Effector CD4-positive, alpha-beta T cell (primary cell): ENCODE measurements at regions not wholly inside any gene's neighbourhood (a gene's known extent, or its start where the extent isn't known, plus 50 kb on each side); places are given as distances from the start of the nearest gene placed in this dataset.
"Not testable (repeated sequence)": the region's sequence is repeated elsewhere in the genome, so short reads cannot be mapped to it uniquely, and the experiment has no call there.

Experiments used
- DNase-seq: peaks from one replicate; pipeline ENCODE4 v3.0.0-alpha.2; 2020

GRCh38 chr3:25957026-25957425 lies 167.1 kb downstream of the OXSM start:
- no peak for DNase-seq

GRCh38 chr3:25960776-25961175 lies 170.9 kb downstream of the OXSM start:
- DNase-seq = no peak

- no peak for DNase-seq
These were observed 172.4 kb downstream of the OXSM start for GRCh38 chr3:25962255-25962654.

GRCh38 chr3:25964141-25964540 lies 174.3 kb downstream of the OXSM start:
- no peak for DNase-seq

DNA sequence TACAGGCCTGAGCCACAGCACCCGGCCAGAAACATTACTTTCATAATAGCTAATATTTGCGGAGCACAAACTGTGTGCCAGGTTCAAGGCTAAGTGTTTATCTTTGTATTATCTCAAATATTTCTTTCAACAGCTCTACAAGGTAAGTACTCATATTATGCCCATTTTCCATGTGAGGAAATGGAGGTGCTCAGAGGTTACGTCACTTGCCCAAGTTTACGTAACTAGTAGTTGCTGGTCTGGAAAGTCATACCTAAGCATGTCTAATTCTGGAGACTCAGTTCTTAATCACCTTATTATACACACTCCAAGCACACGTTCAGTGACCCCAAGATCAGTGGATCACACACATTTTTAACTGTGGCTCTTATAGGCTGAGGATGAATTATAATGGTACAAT lies 177.5 kb downstream of the OXSM start:
- no peak for DNase-seq

DNA sequence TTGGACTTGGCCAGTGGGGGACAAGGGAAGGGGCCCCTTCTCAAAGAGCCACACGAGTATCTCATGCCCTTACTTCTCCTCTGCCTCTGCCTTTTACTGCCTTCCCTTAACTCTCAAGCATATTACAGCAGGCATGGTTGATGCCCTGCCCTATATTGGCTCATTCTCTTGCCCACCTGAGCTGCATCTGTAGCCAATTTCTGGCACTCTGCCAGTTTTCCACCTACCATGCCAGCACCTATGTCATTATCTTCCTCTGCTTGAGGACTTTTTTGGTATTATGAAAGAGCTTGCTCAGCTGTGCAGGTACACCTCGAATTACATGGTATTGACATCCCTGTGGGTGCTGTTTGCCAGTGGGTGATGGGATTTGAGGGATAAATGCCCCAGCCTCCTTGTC lies 181.8 kb downstream of the OXSM start:
- no peak for DNase-seq

GRCh38 chr3:25973122-25973521 lies 183.2 kb downstream of the OXSM start:
- no peak for DNase-seq

DNA sequence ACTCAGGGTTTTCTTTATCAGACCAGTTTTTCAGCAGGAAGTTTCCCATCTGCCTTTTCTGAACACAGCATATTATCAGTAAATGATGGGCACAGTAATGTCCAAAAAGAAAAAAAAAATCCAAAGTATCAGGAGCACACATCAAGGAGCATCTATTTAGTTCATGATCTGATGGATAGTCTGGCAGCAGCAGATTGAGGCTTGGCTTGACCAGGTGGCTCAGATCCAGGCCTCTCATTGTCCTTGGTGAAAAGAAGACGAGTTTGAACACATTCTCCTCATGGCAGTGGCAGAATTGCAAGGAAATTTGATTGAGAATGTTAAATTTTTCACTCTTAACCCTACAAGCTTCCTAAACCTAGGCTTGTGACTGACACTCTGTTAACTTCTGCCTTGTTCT lies 192.9 kb downstream of the OXSM start:
- no peak for DNase-seq

GRCh38 chr3:25985621-25986020 lies 195.7 kb downstream of the OXSM start:
- no peak for DNase-seq

GRCh38 chr3:25992606-25993005 lies 202.7 kb downstream of the OXSM start:
- no peak for DNase-seq

GRCh38 chr3:26004172-26004571 lies 214.3 kb downstream of the OXSM start:
- DNase-seq = no peak

DNA sequence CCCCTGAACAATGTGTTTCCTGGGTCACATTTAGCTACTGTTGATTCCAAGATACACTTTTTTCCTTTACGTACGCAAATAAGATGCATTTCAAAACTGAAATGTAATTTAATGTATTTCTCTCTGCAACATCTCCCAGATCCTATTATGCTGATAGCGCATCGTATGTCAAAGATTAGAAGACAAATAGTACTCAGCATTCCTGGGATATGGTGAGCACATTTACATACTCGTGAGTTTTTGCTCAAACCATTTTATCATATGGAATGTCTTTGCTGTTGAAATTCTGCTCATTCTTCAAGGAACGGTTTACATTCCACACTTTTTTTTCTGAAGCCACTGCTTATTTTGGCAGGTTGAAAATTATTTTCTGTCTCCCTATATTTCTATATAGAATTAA lies 221.4 kb downstream of the OXSM start:
- no peak for DNase-seq

GRCh38 chr3:26012241-26012745 lies 222.4 kb downstream of the OXSM start:
- no peak for DNase-seq

DNA sequence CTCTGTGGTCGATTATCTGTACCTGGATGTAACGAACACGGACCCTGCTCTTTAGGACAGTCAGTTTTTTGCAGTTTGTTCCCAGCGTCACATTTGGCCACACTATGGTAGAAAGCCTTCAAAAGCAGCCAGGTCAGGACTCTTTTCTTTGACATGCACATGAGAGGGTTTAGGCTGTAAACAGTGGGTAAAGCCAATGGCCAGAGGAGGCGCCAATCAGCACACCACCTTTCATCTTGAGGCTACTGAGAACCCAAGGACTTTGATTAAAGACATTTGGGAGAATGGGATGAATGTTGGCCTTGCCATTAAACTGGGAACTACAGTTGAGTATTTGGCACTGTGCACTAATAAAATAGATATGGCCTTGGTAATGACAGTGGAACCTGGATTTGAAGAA lies 225.9 kb downstream of the OXSM start:
- no peak for DNase-seq

DNA sequence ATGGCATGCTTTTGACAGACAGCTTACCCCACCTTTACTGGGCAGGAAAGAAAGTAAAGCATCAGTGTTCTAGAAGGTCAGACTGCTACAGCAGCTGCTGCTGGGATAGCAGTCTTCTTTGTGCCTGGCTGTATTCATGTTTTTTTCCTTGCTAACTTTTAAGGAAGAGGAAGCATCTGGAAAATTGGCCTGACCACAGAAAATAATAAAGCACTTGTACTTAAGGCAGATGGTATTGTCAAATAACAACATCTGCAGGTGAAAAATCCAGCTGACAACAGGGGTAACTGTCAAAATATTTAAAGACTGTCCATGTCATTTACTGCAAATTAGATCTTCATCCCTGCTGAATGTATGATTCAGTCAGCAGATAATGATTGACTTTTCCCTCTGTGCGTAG lies 229.0 kb downstream of the OXSM start:
- no peak for DNase-seq

- not testable (repeated sequence) for DNase-seq
These were observed 234.3 kb downstream of the OXSM start for GRCh38 chr3:26024206-26024605.

DNA sequence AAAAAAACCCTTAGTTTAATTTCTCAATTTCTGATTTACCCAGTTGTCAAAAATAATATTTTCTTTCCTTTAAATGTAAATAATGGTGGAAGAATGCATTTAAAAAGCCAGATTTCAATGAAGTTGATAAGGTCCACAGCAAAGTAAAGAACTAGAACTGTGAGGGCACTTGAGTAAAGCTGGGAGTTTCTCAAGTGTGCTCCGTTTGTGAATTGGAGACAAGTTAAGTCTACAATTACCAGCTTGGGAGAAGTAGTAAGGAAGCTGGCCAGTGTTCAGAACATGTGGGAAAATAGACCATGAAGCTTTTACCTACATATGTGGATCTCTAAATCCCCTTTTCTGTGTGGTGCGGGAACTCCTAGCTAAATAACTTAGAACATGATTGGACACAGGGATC lies 239.4 kb downstream of the OXSM start:
- DNase-seq = no peak

DNA sequence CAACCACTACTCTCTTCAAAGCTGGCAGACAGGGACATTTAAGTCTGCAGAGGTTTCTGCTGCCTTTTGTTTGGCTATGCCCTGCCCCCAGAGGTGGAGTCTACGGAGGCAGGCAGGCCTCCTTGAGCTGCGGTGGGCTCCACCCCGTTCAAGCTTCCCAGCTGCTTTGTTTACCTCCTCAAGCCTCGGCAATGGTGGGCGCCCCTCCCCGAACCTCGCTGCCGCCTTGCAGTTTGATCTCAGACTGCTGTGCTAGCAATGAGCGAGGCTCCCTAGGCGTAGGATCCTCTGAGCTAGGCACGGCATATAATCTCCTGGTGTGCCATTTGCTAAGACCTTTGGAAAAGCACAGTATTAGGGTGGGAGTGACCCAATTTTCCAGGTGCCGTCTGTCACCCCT lies 252.2 kb downstream of the OXSM start:
- DNase-seq = not testable (repeated sequence)

- no peak for DNase-seq
These were observed 260.1 kb downstream of the OXSM start for GRCh38 chr3:26049951-26050350.

GRCh38 chr3:26050776-26051175 lies 260.9 kb downstream of the OXSM start:
- no peak for DNase-seq

GRCh38 chr3:26058901-26059321 lies 269.0 kb downstream of the OXSM start:
- no peak for DNase-seq

- no peak for DNase-seq
These were observed 272.1 kb downstream of the OXSM start for GRCh38 chr3:26061947-26062346.

DNA sequence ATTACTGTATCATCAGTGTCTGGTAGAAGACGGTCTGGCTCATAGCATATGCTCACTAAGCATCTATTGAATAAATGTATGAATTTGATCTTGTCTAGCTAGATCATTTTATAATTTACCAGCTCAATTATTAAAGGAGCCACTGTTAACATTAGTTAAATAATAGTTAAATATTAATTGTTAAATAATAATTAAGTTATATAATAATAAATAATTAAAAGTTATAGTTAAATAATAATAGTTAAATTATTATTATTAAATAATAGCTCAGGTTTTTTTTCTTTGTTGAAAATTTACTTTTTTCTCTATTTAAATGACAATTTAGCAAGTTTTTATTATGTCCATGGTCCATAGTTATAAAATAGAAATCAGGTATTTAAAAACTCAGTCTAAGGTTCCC lies 274.4 kb downstream of the OXSM start:
- no peak for DNase-seq

- no peak for DNase-seq
These were observed 279.0 kb downstream of the OXSM start for GRCh38 chr3:26068890-26069289.

DNA sequence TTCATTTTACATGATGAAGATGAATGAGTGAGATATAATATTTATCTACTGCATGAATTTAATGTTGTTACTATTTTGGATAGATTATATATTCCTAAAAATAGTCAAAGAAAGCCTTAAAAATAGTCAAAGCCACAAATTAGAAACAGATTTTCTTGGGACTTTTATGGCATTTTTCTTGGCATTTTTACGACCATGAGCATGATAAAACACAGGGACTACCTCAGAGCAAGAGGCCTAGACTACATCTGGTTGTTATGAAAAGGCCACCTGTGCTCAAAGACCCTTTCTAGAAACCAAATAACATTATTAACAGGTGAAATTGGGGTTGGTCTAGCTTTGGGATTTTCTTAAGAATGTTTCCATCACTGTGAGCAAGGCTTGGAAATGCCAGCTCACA lies 281.0 kb downstream of the OXSM start:
- DNase-seq = no peak

GRCh38 chr3:26074080-26074479 lies 284.2 kb downstream of the OXSM start:
- no peak for DNase-seq
